SK-N-SH (cell line): ENCODE measurements at regions not wholly inside any gene's neighbourhood (a gene's known extent, or its start where the extent isn't known, plus 50 kb on each side); places are given as distances from the start of the nearest gene placed in this dataset.

Experiments
- CTCF ChIA-PET: fragments of 300-600, 350-600 bp; formaldehyde crosslinking; extraction: SDS; loops from one replicate; lab custom pipeline; 2021; lab: Yijun Ruan, JAX
- POLR2A ChIA-PET: fragments of 350-600 bp; sonication (Branson Sonifier 250); formaldehyde crosslinking; extraction: SDS; loops from one replicate; lab custom pipeline; 2020; ENCODE audit warnings: antibody characterized with exemption, inconsistent platforms; lab: Yijun Ruan, JAX
- DNase-seq: peaks from one replicate; pipeline ENCODE4 v3.0.0; 2012
- H2AFZ ChIP-seq: fragments of 200-600 bp; sonication (generic); 2 replicates; pipeline ENCODE4 v1.8.1; 2016; ENCODE audit warnings: antibody characterized with exemption, mild to moderate bottlenecking, low read depth
- H3F3A ChIP-seq: fragments of 200-600 bp; sonication (generic); replicated peaks from 2 replicates; pipeline ENCODE3; 2016; ENCODE audit warnings: antibody characterized with exemption, mild to moderate bottlenecking; ENCODE audit not compliant: insufficient read depth
- H3K27ac ChIP-seq, 2 experiments: fragments of 200-500 bp in 1 of 2; fragments of 200-600 bp in 1 of 2; sonication (Bioruptor generic) in 1 of 2; sonication (generic), shearing (Covaris generic) in 1 of 2; 2 replicates each; pipeline versions ENCODE4 v1.5.1 to v1.6.1; 2014 to 2016; ENCODE audit warnings: low read depth in 2 of 2, inconsistent platforms in 1 of 2, low read length in 1 of 2, mild to moderate bottlenecking in 1 of 2, mixed read lengths in 1 of 2
- H3K27me3 ChIP-seq: fragments of 200-600 bp; sonication (generic), shearing (Covaris generic); 2 replicates; pipeline ENCODE4 v1.6.1; 2016; ENCODE audit warnings: mixed run types; ENCODE audit not compliant: insufficient read depth
- H3K36me3 ChIP-seq, 2 experiments: fragments of 200-500 bp in 1 of 2; fragments of 200-600 bp in 1 of 2; sonication (Bioruptor generic) in 1 of 2; sonication (generic) in 1 of 2; replicated peaks in 1 of 2; 2 replicates each; pipeline versions ENCODE3 to v1.5.1; 2014 to 2016; ENCODE audit warnings: low read length in 1 of 2, mild to moderate bottlenecking in 1 of 2; ENCODE audit not compliant: insufficient read depth in 2 of 2, control insufficient read depth in 1 of 2
- H3K4me1 ChIP-seq, 2 experiments: fragments of 200-500 bp in 1 of 2; fragments of 200-600 bp in 1 of 2; sonication (Bioruptor generic) in 1 of 2; sonication (generic), shearing (Covaris generic) in 1 of 2; 2 replicates each; pipeline versions ENCODE4 v1.5.1 to v1.6.1; 2014 to 2016; ENCODE audit warnings: low read depth in 1 of 2, low read length in 1 of 2, mixed run types in 1 of 2; ENCODE audit not compliant: insufficient read depth in 2 of 2, control insufficient read depth in 1 of 2
- H3K4me2 ChIP-seq: fragments of 200-600 bp; sonication (generic), shearing (Covaris generic); 2 replicates; pipeline ENCODE4 v1.6.1; 2017; ENCODE audit warnings: mixed run types
- H3K4me3 ChIP-seq, 2 experiments: fragments of 200-500 bp in 1 of 2; fragments of 200-600 bp in 1 of 2; sonication (Bioruptor generic) in 1 of 2; sonication (generic), shearing (Covaris generic) in 1 of 2; 2 replicates each; pipeline versions ENCODE4 v1.5.1 to v1.8.1; 2014 to 2016; ENCODE audit warnings: low read depth in 2 of 2, inconsistent platforms in 1 of 2, low read length in 1 of 2, mild to moderate bottlenecking in 1 of 2, mixed read lengths in 1 of 2, moderate library complexity in 1 of 2
- H3K79me2 ChIP-seq: fragments of 200-600 bp; sonication (generic); 2 replicates; pipeline ENCODE4 v1.8.1; 2017; ENCODE audit warnings: mild to moderate bottlenecking; ENCODE audit not compliant: insufficient read depth
- H3K9ac ChIP-seq: fragments of 200-600 bp; sonication (generic); 2 replicates; pipeline ENCODE4 v1.6.1; 2017; ENCODE audit warnings: mixed run types
- H3K9me2 ChIP-seq: fragments of 200-600 bp; sonication (generic); 2 replicates; pipeline ENCODE4 v1.6.1; 2017; ENCODE audit warnings: mixed run types
- H3K9me3 ChIP-seq: fragments of 200-600 bp; sonication (generic); 2 replicates; pipeline ENCODE4 v1.6.1; 2017; ENCODE audit warnings: mixed run types, mild to moderate bottlenecking, moderate library complexity
- H4K20me1 ChIP-seq: fragments of 200-600 bp; sonication (generic); 2 replicates; pipeline ENCODE4 v1.6.1; 2017; ENCODE audit warnings: mild to moderate bottlenecking, mixed run types; ENCODE audit not compliant: insufficient read depth
- CHD2 ChIP-seq: fragments of 150-350 bp; IDR thresholded peaks from 2 replicates; pipeline ENCODE4 v1.6.1; 2018; ENCODE audit warnings: low read length; ENCODE audit not compliant: partially characterized antibody
- ELF1 ChIP-seq: IDR thresholded peaks from 2 replicates; pipeline ENCODE4 v1.4.0; 2012
- EZH2phosphoT487 ChIP-seq: fragments of 200-600 bp; sonication (generic); IDR thresholded peaks from 2 replicates; pipeline ENCODE4 v1.6.1; 2017; ENCODE audit warnings: low read depth, mixed run types, mild to moderate bottlenecking, antibody characterized with exemption, moderate library complexity, borderline replicate concordance
- FOXM1 ChIP-seq: IDR thresholded peaks from 2 replicates; pipeline ENCODE4 v1.4.0; 2012; ENCODE audit warnings: low read depth, mild to moderate bottlenecking
- GATA2 ChIP-seq: sonication (generic); formaldehyde crosslinking; IDR thresholded peaks from 2 replicates; pipeline ENCODE4 v1.5.0; 2020; ENCODE audit warnings: mild to moderate bottlenecking, missing genetic modification reagents
- MEF2A ChIP-seq: IDR thresholded peaks from 2 replicates; pipeline ENCODE4 v1.4.0; 2012; ENCODE audit warnings: low read depth, borderline replicate concordance
- MXI1 ChIP-seq: IDR thresholded peaks from 2 replicates; pipeline ENCODE4 v1.6.1; 2012; ENCODE audit warnings: mild to moderate bottlenecking, low read depth, low read length, improper control_type of control experiment
- RXRA ChIP-seq: IDR thresholded peaks from 2 replicates; pipeline ENCODE4 v1.4.0; 2012; ENCODE audit warnings: low read depth, mild to moderate bottlenecking, borderline replicate concordance
- SMC3 ChIP-seq: IDR thresholded peaks from 2 replicates; pipeline ENCODE4 v1.6.1; 2012; ENCODE audit warnings: low read depth, low read length, improper control_type of control experiment
- TAF1 ChIP-seq: IDR thresholded peaks from 2 replicates; pipeline ENCODE4 v1.6.1; 2012; ENCODE audit warnings: low read depth, mild to moderate bottlenecking, low read length, moderate library complexity, borderline replicate concordance
- TCF12 ChIP-seq: IDR thresholded peaks from 2 replicates; pipeline ENCODE4 v1.4.0; 2012
- YY1 ChIP-seq: IDR thresholded peaks from 2 replicates; pipeline ENCODE4 v1.4.0; 2012; ENCODE audit warnings: low read depth, mild to moderate bottlenecking
- WGBS: methylation state at CpG from one replicate; pipeline ENCODE4 v1.1.6; 2017; ENCODE audit warnings: low lambda C conversion rate; 5-methylcytosine and 5-hydroxymethylcytosine counted together
- TF ChIP-seq, protein P1 (sequence below): IDR thresholded peaks from 2 replicates; pipeline ENCODE4 v1.6.1; 2012; ENCODE audit warnings: mild to moderate bottlenecking, low read depth, low read length, moderate library complexity
- TF ChIP-seq, protein P2 (sequence below): fragments of 150-350 bp; IDR thresholded peaks from 2 replicates; pipeline ENCODE4 v1.6.1; 2017; ENCODE audit warnings: antibody characterized with exemption, low read length, low read depth, borderline replicate concordance
- TF ChIP-seq, protein P3 (sequence below): IDR thresholded peaks from 2 replicates; pipeline ENCODE4 v1.4.0; 2012; ENCODE audit warnings: low read depth, borderline replicate concordance
- TF ChIP-seq, protein P4 (sequence below): fragments of 150-350 bp; IDR thresholded peaks from 2 replicates; pipeline ENCODE4 v1.6.1; 2016; ENCODE audit warnings: mild to moderate bottlenecking, low read depth, low read length
- TF ChIP-seq, protein P5 (sequence below): IDR thresholded peaks from 2 replicates; pipeline ENCODE4; 2012

DNA sequence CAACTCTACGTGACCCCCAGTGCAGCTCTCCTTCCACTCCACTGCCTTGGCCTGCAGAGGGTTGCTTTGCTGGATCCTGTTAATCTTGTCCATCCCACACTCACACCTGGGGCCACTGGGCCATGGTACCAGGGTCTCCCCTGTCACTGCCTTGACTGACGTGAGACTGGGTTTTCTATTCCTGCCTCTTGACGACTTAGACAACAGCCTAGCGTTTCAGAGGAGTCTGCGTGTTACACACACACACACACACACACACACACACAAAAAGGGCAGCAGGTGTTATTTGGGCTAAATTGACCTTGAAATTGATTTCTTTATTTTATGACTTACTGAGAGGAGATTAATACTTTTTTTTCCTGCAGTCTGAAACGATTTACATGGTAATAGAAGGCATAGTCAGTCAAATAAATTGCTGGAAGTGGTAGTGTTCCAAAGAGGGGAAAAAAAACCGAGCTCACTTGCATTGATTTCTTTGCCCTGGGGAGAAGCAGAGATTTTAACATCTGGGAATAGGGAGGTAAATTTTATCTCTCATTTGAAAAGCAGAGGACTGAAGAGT lies 492.3 kb upstream of the EEF2KMT start (continued):
- TF ChIP-seq, protein P1, sequence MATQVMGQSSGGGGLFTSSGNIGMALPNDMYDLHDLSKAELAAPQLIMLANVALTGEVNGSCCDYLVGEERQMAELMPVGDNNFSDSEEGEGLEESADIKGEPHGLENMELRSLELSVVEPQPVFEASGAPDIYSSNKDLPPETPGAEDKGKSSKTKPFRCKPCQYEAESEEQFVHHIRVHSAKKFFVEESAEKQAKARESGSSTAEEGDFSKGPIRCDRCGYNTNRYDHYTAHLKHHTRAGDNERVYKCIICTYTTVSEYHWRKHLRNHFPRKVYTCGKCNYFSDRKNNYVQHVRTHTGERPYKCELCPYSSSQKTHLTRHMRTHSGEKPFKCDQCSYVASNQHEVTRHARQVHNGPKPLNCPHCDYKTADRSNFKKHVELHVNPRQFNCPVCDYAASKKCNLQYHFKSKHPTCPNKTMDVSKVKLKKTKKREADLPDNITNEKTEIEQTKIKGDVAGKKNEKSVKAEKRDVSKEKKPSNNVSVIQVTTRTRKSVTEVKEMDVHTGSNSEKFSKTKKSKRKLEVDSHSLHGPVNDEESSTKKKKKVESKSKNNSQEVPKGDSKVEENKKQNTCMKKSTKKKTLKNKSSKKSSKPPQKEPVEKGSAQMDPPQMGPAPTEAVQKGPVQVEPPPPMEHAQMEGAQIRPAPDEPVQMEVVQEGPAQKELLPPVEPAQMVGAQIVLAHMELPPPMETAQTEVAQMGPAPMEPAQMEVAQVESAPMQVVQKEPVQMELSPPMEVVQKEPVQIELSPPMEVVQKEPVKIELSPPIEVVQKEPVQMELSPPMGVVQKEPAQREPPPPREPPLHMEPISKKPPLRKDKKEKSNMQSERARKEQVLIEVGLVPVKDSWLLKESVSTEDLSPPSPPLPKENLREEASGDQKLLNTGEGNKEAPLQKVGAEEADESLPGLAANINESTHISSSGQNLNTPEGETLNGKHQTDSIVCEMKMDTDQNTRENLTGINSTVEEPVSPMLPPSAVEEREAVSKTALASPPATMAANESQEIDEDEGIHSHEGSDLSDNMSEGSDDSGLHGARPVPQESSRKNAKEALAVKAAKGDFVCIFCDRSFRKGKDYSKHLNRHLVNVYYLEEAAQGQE, result no peak
- TF ChIP-seq, protein P2, sequence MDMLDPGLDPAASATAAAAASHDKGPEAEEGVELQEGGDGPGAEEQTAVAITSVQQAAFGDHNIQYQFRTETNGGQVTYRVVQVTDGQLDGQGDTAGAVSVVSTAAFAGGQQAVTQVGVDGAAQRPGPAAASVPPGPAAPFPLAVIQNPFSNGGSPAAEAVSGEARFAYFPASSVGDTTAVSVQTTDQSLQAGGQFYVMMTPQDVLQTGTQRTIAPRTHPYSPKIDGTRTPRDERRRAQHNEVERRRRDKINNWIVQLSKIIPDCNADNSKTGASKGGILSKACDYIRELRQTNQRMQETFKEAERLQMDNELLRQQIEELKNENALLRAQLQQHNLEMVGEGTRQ, result no peak

DNA sequence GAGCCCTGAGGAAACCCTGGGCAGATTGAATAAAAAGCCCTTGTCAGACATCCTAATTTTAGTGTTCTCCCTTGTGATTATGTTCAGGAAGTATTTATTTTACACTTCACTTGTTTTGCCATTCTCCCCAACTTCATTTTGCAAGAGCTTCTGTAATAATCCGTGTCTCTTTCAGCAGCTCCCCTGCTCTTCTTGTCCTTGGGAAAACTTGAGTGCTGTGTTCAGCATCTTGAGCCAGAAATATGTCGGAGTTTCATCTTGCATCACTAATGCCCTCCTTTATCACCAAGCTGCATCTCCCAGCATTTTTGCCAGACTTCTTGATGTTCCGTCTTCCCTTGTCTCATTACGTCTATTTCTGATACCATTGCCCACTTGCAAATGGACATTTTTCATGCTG lies 486.5 kb upstream of the EEF2KMT start:
- no peak overlapping the region for H3K4me2 ChIP-seq
- ChIA-PET POLR2A (no interaction called here), CTCF (interaction anchor here (0.9 kb wide), 2 partner anchors 93 to 198 kb away, joined by 3 read pairs; no protein-coding TSS in a partner anchor)
- H2AFZ ChIP-seq, result no peak overlapping the region
- WGBS, result 33% methylated on average over 4 of the region's 4 CpGs
- H3K27me3 ChIP-seq, result no peaks in the 10 kb centered on the region
- H3K79me2 ChIP-seq, result no peaks in the 10 kb centered on the region
- no peaks in the 10 kb centered on the region for H3K9me2 ChIP-seq
- H3K9me3 ChIP-seq, result no peaks in the 10 kb centered on the region
- no peak overlapping the region for H3K9ac ChIP-seq
- H3K36me3 ChIP-seq, result no peaks in the 10 kb centered on the region
- H3F3A ChIP-seq, result no peaks in the 10 kb centered on the region
- H4K20me1 ChIP-seq, result no peaks in the 10 kb centered on the region
- TF ChIP-seq FOXM1, result no peak
- no peak for TF ChIP-seq ELF1
- TF ChIP-seq, protein P3, sequence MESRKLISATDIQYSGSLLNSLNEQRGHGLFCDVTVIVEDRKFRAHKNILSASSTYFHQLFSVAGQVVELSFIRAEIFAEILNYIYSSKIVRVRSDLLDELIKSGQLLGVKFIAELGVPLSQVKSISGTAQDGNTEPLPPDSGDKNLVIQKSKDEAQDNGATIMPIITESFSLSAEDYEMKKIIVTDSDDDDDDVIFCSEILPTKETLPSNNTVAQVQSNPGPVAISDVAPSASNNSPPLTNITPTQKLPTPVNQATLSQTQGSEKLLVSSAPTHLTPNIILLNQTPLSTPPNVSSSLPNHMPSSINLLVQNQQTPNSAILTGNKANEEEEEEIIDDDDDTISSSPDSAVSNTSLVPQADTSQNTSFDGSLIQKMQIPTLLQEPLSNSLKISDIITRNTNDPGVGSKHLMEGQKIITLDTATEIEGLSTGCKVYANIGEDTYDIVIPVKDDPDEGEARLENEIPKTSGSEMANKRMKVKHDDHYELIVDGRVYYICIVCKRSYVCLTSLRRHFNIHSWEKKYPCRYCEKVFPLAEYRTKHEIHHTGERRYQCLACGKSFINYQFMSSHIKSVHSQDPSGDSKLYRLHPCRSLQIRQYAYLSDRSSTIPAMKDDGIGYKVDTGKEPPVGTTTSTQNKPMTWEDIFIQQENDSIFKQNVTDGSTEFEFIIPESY, result no peak
- no peak for TF ChIP-seq RXRA
- no peak for TF ChIP-seq MXI1
- TF ChIP-seq, protein P1, result no peak
- no peak for TF ChIP-seq MEF2A
- no peak for TF ChIP-seq TCF12
- no peak for TF ChIP-seq SMC3
- TF ChIP-seq, protein P4, sequence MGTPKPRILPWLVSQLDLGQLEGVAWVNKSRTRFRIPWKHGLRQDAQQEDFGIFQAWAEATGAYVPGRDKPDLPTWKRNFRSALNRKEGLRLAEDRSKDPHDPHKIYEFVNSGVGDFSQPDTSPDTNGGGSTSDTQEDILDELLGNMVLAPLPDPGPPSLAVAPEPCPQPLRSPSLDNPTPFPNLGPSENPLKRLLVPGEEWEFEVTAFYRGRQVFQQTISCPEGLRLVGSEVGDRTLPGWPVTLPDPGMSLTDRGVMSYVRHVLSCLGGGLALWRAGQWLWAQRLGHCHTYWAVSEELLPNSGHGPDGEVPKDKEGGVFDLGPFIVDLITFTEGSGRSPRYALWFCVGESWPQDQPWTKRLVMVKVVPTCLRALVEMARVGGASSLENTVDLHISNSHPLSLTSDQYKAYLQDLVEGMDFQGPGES, result no peak
- no peak for TF ChIP-seq TAF1
- TF ChIP-seq CHD2, result no peak
- no peak for TF ChIP-seq YY1
- TF ChIP-seq, protein P5, sequence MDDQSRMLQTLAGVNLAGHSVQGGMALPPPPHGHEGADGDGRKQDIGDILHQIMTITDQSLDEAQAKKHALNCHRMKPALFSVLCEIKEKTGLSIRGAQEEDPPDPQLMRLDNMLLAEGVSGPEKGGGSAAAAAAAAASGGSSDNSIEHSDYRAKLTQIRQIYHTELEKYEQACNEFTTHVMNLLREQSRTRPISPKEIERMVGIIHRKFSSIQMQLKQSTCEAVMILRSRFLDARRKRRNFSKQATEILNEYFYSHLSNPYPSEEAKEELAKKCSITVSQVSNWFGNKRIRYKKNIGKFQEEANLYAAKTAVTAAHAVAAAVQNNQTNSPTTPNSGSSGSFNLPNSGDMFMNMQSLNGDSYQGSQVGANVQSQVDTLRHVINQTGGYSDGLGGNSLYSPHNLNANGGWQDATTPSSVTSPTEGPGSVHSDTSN, result no peak
- TF ChIP-seq GATA2 (CRISPR knock-in tag), result no peak
- no peak for TF ChIP-seq EZH2phosphoT487
- DNase-seq, result no peak
- peaks cover 0 to 9% of the 10 kb centered on the region in 2 experiments; a peak in 1 of 4 replicates for H3K4me1 ChIP-seq
- no peak overlapping the region for H3K27ac ChIP-seq
- no peak overlapping the region for H3K4me3 ChIP-seq
